CD4-positive, alpha-beta memory T cell (primary cell): ENCODE measurements at regions not wholly inside any gene's neighbourhood (a gene's known extent, or its start where the extent isn't known, plus 50 kb on each side); places are given as distances from the start of the nearest gene placed in this dataset.
A peak's percentile ranks its signal among the peaks of the same experiment; 100 is the strongest.

Experiments used
- CTCF ChIA-PET: fragments of 350-600 bp; sonication (Branson Sonifier 250); formaldehyde crosslinking; loops from one replicate; lab custom pipeline; 2021; ENCODE audit warnings: inconsistent platforms; ENCODE audit not compliant: partially characterized antibody; lab: Charles Lee
- POLR2A ChIA-PET: fragments of 350-600 bp; sonication (Branson Sonifier 250); formaldehyde crosslinking; loops from one replicate; lab custom pipeline; 2021; ENCODE audit not compliant: partially characterized antibody; lab: Charles Lee
- DNase-seq, 5 donors: peaks; one replicate each; pipeline versions ENCODE4 v3.0.0 to v3.0.0-alpha.2; 2020 to 2022; ENCODE audit warnings: mixed read lengths in 1 of 5
- H3K27ac ChIP-seq: one replicate; pipeline ENCODE4 v1.7.0; 2013; ENCODE audit warnings: low read depth, low read length
- H3K27me3 ChIP-seq: 2 replicates; pipeline ENCODE4 v1.7.0; 2013; ENCODE audit warnings: mild to moderate bottlenecking, low read length, moderate library complexity; ENCODE audit not compliant: insufficient read depth
- H3K36me3 ChIP-seq: 2 replicates; pipeline ENCODE4 v1.7.0; 2013; ENCODE audit warnings: mild to moderate bottlenecking, low read length, moderate library complexity; ENCODE audit not compliant: insufficient read depth
- H3K4me1 ChIP-seq: 2 replicates; pipeline ENCODE4 v1.7.0; 2013; ENCODE audit warnings: mild to moderate bottlenecking, low read length, moderate library complexity; ENCODE audit not compliant: insufficient read depth
- H3K4me3 ChIP-seq, 2 donors: one replicate each; pipeline ENCODE4 v1.7.0; 2013; ENCODE audit warnings: low read length in 2 of 2, mild to moderate bottlenecking in 1 of 2
- H3K9me3 ChIP-seq, 2 donors: one replicate each; pipeline ENCODE4 v1.7.0; 2013; ENCODE audit warnings: low read length in 2 of 2, control low read depth in 1 of 2; ENCODE audit not compliant: control insufficient read depth in 1 of 2
- H3K27ac Mint-ChIP-seq, 7 donors: one replicate each; pipeline ENCODE4 v1.8.0; 2020 to 2021; ENCODE audit warnings: mixed read lengths in 7 of 7, mild to moderate bottlenecking in 6 of 7, inconsistent platforms in 3 of 7, moderate library complexity in 3 of 7
- H3K27me3 Mint-ChIP-seq, 2 donors: one replicate each; pipeline ENCODE4 v1.8.0; 2020 to 2021; ENCODE audit warnings: mixed read lengths in 2 of 2
- H3K36me3 Mint-ChIP-seq, 2 donors: one replicate each; pipeline ENCODE4 v1.8.0; 2020 to 2021; ENCODE audit warnings: mixed read lengths in 2 of 2, inconsistent platforms in 1 of 2, mild to moderate bottlenecking in 1 of 2
- H3K4me1 Mint-ChIP-seq, 4 donors: one replicate each; pipeline ENCODE4 v1.8.0; 2020 to 2021; ENCODE audit warnings: mixed read lengths in 4 of 4, mild to moderate bottlenecking in 1 of 4
- H3K4me3 Mint-ChIP-seq, 8 donors: one replicate each; pipeline ENCODE4 v1.8.0; 2020 to 2021; ENCODE audit warnings: mixed read lengths in 8 of 8, mild to moderate bottlenecking in 7 of 8, moderate library complexity in 6 of 8, inconsistent platforms in 3 of 8
- H3K9me3 Mint-ChIP-seq, 8 donors: one replicate each; pipeline ENCODE4 v1.8.0; 2020 to 2021; ENCODE audit warnings: mixed read lengths in 8 of 8, mild to moderate bottlenecking in 5 of 8, inconsistent platforms in 3 of 8, moderate library complexity in 1 of 8
- intact Hi-C: fragments of 100-400 bp; cut with micrococcal nuclease; formaldehyde crosslinking; loops from one replicate; pipeline ENCODE4 v1.15.1; 2023

- no peak for DNase-seq
- POLR2A ChIA-PET = no interaction called here
- no peaks in the 10 kb centered on the region for H3K4me1 Mint-ChIP-seq
Measured at GRCh38 chr18:60508108-60508507, 135.5 kb upstream of the MC4R start.

GRCh38 chr18:60534538-60534937 is 162.0 kb upstream of the MC4R start:
- H3K36me3 Mint-ChIP-seq = no peaks in the 10 kb centered on the region
- Histone ChIP-seq H3K27me3 (no peaks in the 10 kb centered on the region), H3K27ac (no peak overlapping the region), H3K36me3 (no peaks in the 10 kb centered on the region), H3K9me3 (no peaks in the 10 kb centered on the region), H3K4me1 (no peaks in the 10 kb centered on the region), H3K4me3 (no peak overlapping the region)
- DNase-seq = no peak
- intact Hi-C loops = no loop called here
- ChIA-PET POLR2A (no interaction called here), CTCF (no interaction called here)
- peaks cover 0 to 5% (median under 1%) of the 10 kb centered on the region in 8 donors for H3K9me3 Mint-ChIP-seq
- no peaks in the 10 kb centered on the region for H3K4me1 Mint-ChIP-seq
- no peak overlapping the region for H3K4me3 Mint-ChIP-seq
- H3K27ac Mint-ChIP-seq = no peak overlapping the region
- H3K27me3 Mint-ChIP-seq = no peaks in the 10 kb centered on the region

More at GRCh38 chr18:60508108-60508507, 135.5 kb upstream of the MC4R start:
- CTCF ChIA-PET = no interaction called here
- H3K27me3 Mint-ChIP-seq = no peaks in the 10 kb centered on the region
- no peaks in the 10 kb centered on the region for H3K36me3 Mint-ChIP-seq
- H3K9me3 Mint-ChIP-seq = peaks cover 0 to 5% (median 0%) of the 10 kb centered on the region in 8 donors
- no peak overlapping the region for H3K27ac Mint-ChIP-seq
- intact Hi-C loops = no loop called here
- Histone ChIP-seq H3K27ac (no peak overlapping the region), H3K4me1 (no peaks in the 10 kb centered on the region), H3K4me3 (no peak overlapping the region), H3K27me3 (no peaks in the 10 kb centered on the region), H3K9me3 (no peaks in the 10 kb centered on the region), H3K36me3 (no peaks in the 10 kb centered on the region)
- no peak overlapping the region for H3K4me3 Mint-ChIP-seq

GRCh38 chr18:60537074-60537473 is 164.5 kb upstream of the MC4R start:
- Mint-ChIP-seq H3K36me3 (no peaks in the 10 kb centered on the region), H3K27ac (no peak overlapping the region), H3K4me3 (no peak overlapping the region), H3K4me1 (no peaks in the 10 kb centered on the region), H3K9me3 (peaks cover 0 to 3% (median 0%) of the 10 kb centered on the region in 8 donors), H3K27me3 (no peaks in the 10 kb centered on the region)
- intact Hi-C loops = no loop called here
- Histone ChIP-seq H3K36me3 (no peaks in the 10 kb centered on the region), H3K4me3 (no peak overlapping the region), H3K9me3 (no peaks in the 10 kb centered on the region), H3K4me1 (no peaks in the 10 kb centered on the region), H3K27ac (no peak overlapping the region), H3K27me3 (no peaks in the 10 kb centered on the region)
- POLR2A ChIA-PET = no interaction called here
- CTCF ChIA-PET = no interaction called here
- no peak for DNase-seq

- no peaks in the 10 kb centered on the region for H3K27me3 ChIP-seq
- intact Hi-C loops = no loop called here
- no peak overlapping the region for H3K4me3 ChIP-seq
- H3K4me1 Mint-ChIP-seq = no peaks in the 10 kb centered on the region
- H3K27ac Mint-ChIP-seq = no peak overlapping the region
- H3K36me3 Mint-ChIP-seq = no peaks in the 10 kb centered on the region
- no peak overlapping the region for H3K27ac ChIP-seq
- H3K9me3 ChIP-seq = no peaks in the 10 kb centered on the region
- DNase-seq = no peak
- peaks cover 0 to 2% (median 0%) of the 10 kb centered on the region in 8 donors for H3K9me3 Mint-ChIP-seq
- H3K4me1 ChIP-seq = no peaks in the 10 kb centered on the region
- CTCF ChIA-PET = no interaction called here
- no peaks in the 10 kb centered on the region for H3K27me3 Mint-ChIP-seq
- POLR2A ChIA-PET = no interaction called here
- no peak overlapping the region for H3K4me3 Mint-ChIP-seq
- no peaks in the 10 kb centered on the region for H3K36me3 ChIP-seq
Measured at GRCh38 chr18:60538891-60539290, 166.3 kb upstream of the MC4R start.

- intact Hi-C loops = no loop called here
- no peak overlapping the region for H3K27ac Mint-ChIP-seq
- POLR2A ChIA-PET = no interaction called here
- DNase-seq = no peak
- H3K27me3 Mint-ChIP-seq = no peaks in the 10 kb centered on the region
- no peaks in the 10 kb centered on the region for H3K36me3 Mint-ChIP-seq
- no peak overlapping the region for H3K4me3 Mint-ChIP-seq
- no peaks in the 10 kb centered on the region for H3K36me3 ChIP-seq
- CTCF ChIA-PET = no interaction called here
- no peaks in the 10 kb centered on the region for H3K9me3 ChIP-seq
- H3K4me3 ChIP-seq = no peak overlapping the region
- no peak overlapping the region for H3K27ac ChIP-seq
- H3K4me1 Mint-ChIP-seq = no peaks in the 10 kb centered on the region
- no peaks in the 10 kb centered on the region for H3K27me3 ChIP-seq
- peaks cover 0 to 2% (median 0%) of the 10 kb centered on the region in 8 donors for H3K9me3 Mint-ChIP-seq
- H3K4me1 ChIP-seq = no peaks in the 10 kb centered on the region
Measured at GRCh38 chr18:60541661-60542060, 169.1 kb upstream of the MC4R start.

GRCh38 chr18:60543646-60544045 is 171.1 kb upstream of the MC4R start:
- Histone ChIP-seq H3K27ac (no peak overlapping the region), H3K27me3 (no peaks in the 10 kb centered on the region), H3K9me3 (no peaks in the 10 kb centered on the region), H3K4me1 (no peaks in the 10 kb centered on the region), H3K4me3 (no peak overlapping the region), H3K36me3 (no peaks in the 10 kb centered on the region)
- ChIA-PET CTCF (no interaction called here), POLR2A (no interaction called here)
- no peaks in the 10 kb centered on the region for H3K36me3 Mint-ChIP-seq
- H3K4me1 Mint-ChIP-seq = no peaks in the 10 kb centered on the region
- H3K27ac Mint-ChIP-seq = no peak overlapping the region
- H3K4me3 Mint-ChIP-seq = no peak overlapping the region
- intact Hi-C loops = no loop called here
- H3K27me3 Mint-ChIP-seq = no peaks in the 10 kb centered on the region
- peaks cover 0 to 2% (median 0%) of the 10 kb centered on the region in 8 donors for H3K9me3 Mint-ChIP-seq
- DNase-seq = no peak

GRCh38 chr18:60549338-60549960 is 176.9 kb upstream of the MC4R start:
- Mint-ChIP-seq H3K27ac (no peak overlapping the region), H3K4me1 (no peaks in the 10 kb centered on the region), H3K27me3 (no peaks in the 10 kb centered on the region), H3K36me3 (no peaks in the 10 kb centered on the region), H3K9me3 (peaks cover 0 to 4% (median 0%) of the 10 kb centered on the region in 8 donors), H3K4me3 (no peak overlapping the region)
- H3K4me3 ChIP-seq = no peak overlapping the region
- H3K36me3 ChIP-seq = no peaks in the 10 kb centered on the region
- POLR2A ChIA-PET = no interaction called here
- H3K4me1 ChIP-seq = no peaks in the 10 kb centered on the region
- peak in 2 of 5 donors; percentile 0 to 2 for DNase-seq
- H3K27me3 ChIP-seq = no peaks in the 10 kb centered on the region
- CTCF ChIA-PET = interaction anchor here (1.6 kb wide), 1 partner anchor 1090 kb away, joined by 7 read pairs; no protein-coding TSS in a partner anchor
- intact Hi-C loops = no loop called here
- no peak overlapping the region for H3K27ac ChIP-seq
- H3K9me3 ChIP-seq = no peaks in the 10 kb centered on the region
